ENCODE measurements at regions not wholly inside any gene's neighbourhood (a gene's known extent, or its start where the extent isn't known, plus 50 kb on each side); places are given as distances from the start of the nearest gene placed in this dataset.

DNA sequence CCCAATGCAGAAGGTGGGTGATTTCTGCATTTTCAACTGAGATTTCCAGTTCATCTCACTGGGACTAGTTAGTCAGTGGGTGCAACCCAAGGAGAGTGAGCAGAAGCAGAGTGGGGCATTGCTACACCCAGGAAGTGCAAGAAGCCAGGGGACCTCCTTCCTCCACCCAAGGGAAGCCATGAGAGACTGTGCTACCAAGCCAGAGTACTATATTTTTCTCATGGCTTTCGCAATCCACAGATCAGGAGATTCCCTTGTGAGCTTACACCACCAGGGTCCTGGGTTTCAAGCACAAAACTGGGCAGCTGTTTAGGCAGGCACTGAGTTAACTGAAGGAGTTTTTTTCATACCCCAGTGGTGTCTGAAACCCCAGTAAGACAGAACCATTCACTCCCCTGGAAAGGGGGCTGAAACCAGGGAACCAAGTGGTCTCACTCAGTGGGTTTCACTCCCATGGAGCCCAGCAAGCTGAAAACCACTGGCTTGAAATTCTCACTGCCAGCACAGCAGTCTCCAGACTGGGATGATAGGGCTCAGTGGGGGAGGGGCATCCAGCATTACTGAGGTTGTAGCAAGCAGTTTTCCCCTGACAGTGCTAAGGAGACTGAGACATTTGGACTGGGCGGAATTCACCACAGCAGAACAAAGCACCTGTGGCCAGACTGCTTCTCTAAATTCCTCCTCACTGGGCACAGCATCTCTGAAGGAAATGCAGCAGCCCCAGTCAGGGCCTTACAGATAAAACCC is 903.4 kb downstream of the TECRL start:
- DNase-seq (no peak), ATAC-seq (no peak)
- CTCF ChIA-PET = no interaction called here
- POLR2A ChIA-PET = no interaction called here
- no peak overlapping the region for H3K27ac Mint-ChIP-seq
- H3K9me3 Mint-ChIP-seq (ENCODE audit: insufficient read depth) = peaks cover 35% of the 10 kb centered on the region
- no peaks in the 10 kb centered on the region for H3K4me1 Mint-ChIP-seq (ENCODE audit: low read depth)
- H3K27me3 Mint-ChIP-seq (ENCODE audit: low read depth) = no peaks in the 10 kb centered on the region
- H3K4me3 Mint-ChIP-seq = no peak overlapping the region
- H3K36me3 Mint-ChIP-seq (ENCODE audit: low read depth) = no peaks in the 10 kb centered on the region

- no peaks in the 10 kb centered on the region for H3K27me3 Mint-ChIP-seq (ENCODE audit: low read depth)
- POLR2A ChIA-PET = no interaction called here
Measured at GRCh38 chr4:63493265-63493664, 916.0 kb downstream of the TECRL start.

GRCh38 chr4:63492515-63492914 is 916.7 kb downstream of the TECRL start:
- ChIA-PET CTCF (no interaction called here), POLR2A (no interaction called here)
- H3K9me3 Mint-ChIP-seq (ENCODE audit: insufficient read depth) = peaks cover 23% of the 10 kb centered on the region
- H3K27me3 Mint-ChIP-seq (ENCODE audit: low read depth) = no peaks in the 10 kb centered on the region
- no peaks in the 10 kb centered on the region for H3K4me1 Mint-ChIP-seq (ENCODE audit: low read depth)
- DNase-seq = no peak
- no peak for ATAC-seq
- no peak overlapping the region for H3K27ac Mint-ChIP-seq
- no peak overlapping the region for H3K4me3 Mint-ChIP-seq
- no peaks in the 10 kb centered on the region for H3K36me3 Mint-ChIP-seq (ENCODE audit: low read depth)

More at GRCh38 chr4:63493265-63493664, 916.0 kb downstream of the TECRL start:
- no peaks in the 10 kb centered on the region for H3K4me1 Mint-ChIP-seq (ENCODE audit: low read depth)
- H3K36me3 Mint-ChIP-seq (ENCODE audit: low read depth) = no peaks in the 10 kb centered on the region
- DNase-seq (no peak), ATAC-seq (no peak)
- H3K9me3 Mint-ChIP-seq (ENCODE audit: insufficient read depth) = peaks cover 28% of the 10 kb centered on the region
- CTCF ChIA-PET = no interaction called here
- no peak overlapping the region for H3K27ac Mint-ChIP-seq
- H3K4me3 Mint-ChIP-seq = no peak overlapping the region

DNA sequence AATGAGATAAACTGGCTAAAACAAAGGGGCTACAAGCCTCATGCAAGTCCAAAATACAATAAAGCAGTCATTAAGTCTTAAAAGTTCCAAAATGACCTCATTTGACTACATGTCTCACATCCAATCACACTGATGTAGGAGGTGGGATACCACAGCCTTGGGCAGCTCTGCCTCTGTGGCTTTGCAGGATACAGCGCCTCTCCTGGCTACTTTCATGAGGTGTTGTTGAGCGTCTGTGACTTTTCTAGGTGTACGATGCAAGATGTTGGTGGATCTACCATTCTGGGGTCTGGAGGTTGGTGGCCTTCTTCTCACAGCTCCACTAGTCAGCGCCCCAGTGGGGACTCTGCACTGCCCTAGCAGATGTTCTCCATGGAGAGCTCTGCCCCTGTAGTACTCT is 944.9 kb downstream of the TECRL start:
- H3K27ac Mint-ChIP-seq = no peak overlapping the region
- H3K36me3 Mint-ChIP-seq (ENCODE audit: low read depth) = no peaks in the 10 kb centered on the region
- no peak for ATAC-seq
- peaks cover 9% of the 10 kb centered on the region for H3K9me3 Mint-ChIP-seq (ENCODE audit: insufficient read depth)
- POLR2A ChIA-PET = no interaction called here
- no peak overlapping the region for H3K4me3 Mint-ChIP-seq
- CTCF ChIA-PET = no interaction called here
- DNase-seq = no peak
- H3K4me1 Mint-ChIP-seq (ENCODE audit: low read depth) = no peaks in the 10 kb centered on the region
- H3K27me3 Mint-ChIP-seq (ENCODE audit: low read depth) = no peaks in the 10 kb centered on the region

DNA sequence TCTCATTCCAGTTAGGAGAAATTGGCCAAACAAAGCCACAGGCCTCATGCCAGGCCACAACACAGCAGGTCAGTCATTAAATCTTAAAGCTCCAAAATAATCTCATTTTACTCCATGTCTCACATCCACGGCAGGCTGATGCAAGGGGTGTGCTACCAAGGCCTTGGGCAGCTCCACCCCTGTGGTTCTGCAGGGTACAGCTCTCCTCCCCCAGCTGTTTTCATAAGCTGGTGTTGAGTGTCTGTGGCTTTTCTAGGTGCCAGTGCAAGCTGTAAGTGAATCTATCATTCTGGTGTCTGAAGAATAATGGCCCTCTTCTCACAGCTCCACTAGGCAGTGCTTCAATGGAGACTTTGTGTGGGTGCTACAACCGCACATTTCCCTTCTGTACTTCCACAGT is 949.2 kb downstream of the TECRL start:
- ATAC-seq (no peak), DNase-seq (no peak)
- H3K4me1 Mint-ChIP-seq (ENCODE audit: low read depth) = no peaks in the 10 kb centered on the region
- no peak overlapping the region for H3K27ac Mint-ChIP-seq
- no peaks in the 10 kb centered on the region for H3K27me3 Mint-ChIP-seq (ENCODE audit: low read depth)
- H3K9me3 Mint-ChIP-seq (ENCODE audit: insufficient read depth) = peaks cover 13% of the 10 kb centered on the region
- no peak overlapping the region for H3K4me3 Mint-ChIP-seq
- CTCF ChIA-PET = no interaction called here
- POLR2A ChIA-PET = no interaction called here
- no peaks in the 10 kb centered on the region for H3K36me3 Mint-ChIP-seq (ENCODE audit: low read depth)

- H3K4me1 Mint-ChIP-seq (ENCODE audit: low read depth) = no peaks in the 10 kb centered on the region
- H3K27ac Mint-ChIP-seq = no peak overlapping the region
- CTCF ChIA-PET = no interaction called here
- H3K9me3 Mint-ChIP-seq (ENCODE audit: insufficient read depth) = peaks cover 12% of the 10 kb centered on the region
- ATAC-seq (no peak), DNase-seq (no peak)
- H3K4me3 Mint-ChIP-seq = no peak overlapping the region
- H3K27me3 Mint-ChIP-seq (ENCODE audit: low read depth) = no peaks in the 10 kb centered on the region
- no peaks in the 10 kb centered on the region for H3K36me3 Mint-ChIP-seq (ENCODE audit: low read depth)
- POLR2A ChIA-PET = no interaction called here
Measured at GRCh38 chr4:63459329-63459728, 949.9 kb downstream of the TECRL start.

GRCh38 chr4:63458010-63458409 is 951.2 kb downstream of the TECRL start:
- ATAC-seq (no peak), DNase-seq (no peak)
- ChIA-PET POLR2A (no interaction called here), CTCF (no interaction called here)
- H3K4me1 Mint-ChIP-seq (ENCODE audit: low read depth) = no peaks in the 10 kb centered on the region
- no peaks in the 10 kb centered on the region for H3K36me3 Mint-ChIP-seq (ENCODE audit: low read depth)
- H3K4me3 Mint-ChIP-seq = no peak overlapping the region
- H3K27ac Mint-ChIP-seq = no peak overlapping the region
- H3K9me3 Mint-ChIP-seq (ENCODE audit: insufficient read depth) = peaks cover 12% of the 10 kb centered on the region
- H3K27me3 Mint-ChIP-seq (ENCODE audit: low read depth) = no peaks in the 10 kb centered on the region

DNA sequence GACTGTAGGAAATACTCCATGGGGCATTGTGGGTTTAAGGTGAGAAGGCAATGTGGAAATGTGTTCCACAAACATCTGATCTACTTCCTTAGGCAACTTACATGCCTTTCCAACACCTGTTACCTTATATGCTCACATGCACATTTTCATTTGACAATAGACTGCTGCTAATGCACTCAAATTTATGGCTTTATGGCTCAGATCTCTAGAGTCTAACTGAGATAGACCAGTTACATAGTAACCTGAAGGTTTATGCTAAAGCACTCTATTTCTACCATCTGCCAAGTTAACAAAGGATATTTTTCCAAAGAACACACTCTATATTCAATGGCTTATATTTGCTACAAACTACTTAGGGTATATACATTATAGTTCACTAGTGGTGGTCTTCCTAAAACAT is 969.0 kb downstream of the TECRL start:
- no peak for ATAC-seq
- ChIA-PET CTCF (no interaction called here), POLR2A (no interaction called here)
- no peaks in the 10 kb centered on the region for H3K4me1 Mint-ChIP-seq (ENCODE audit: low read depth)
- no peaks in the 10 kb centered on the region for H3K36me3 Mint-ChIP-seq (ENCODE audit: low read depth)
- H3K9me3 Mint-ChIP-seq (ENCODE audit: insufficient read depth) = peaks cover 7% of the 10 kb centered on the region
- H3K27me3 Mint-ChIP-seq (ENCODE audit: low read depth) = no peaks in the 10 kb centered on the region
- no peak for DNase-seq
- H3K27ac Mint-ChIP-seq = no peak overlapping the region
- no peak overlapping the region for H3K4me3 Mint-ChIP-seq

DNA sequence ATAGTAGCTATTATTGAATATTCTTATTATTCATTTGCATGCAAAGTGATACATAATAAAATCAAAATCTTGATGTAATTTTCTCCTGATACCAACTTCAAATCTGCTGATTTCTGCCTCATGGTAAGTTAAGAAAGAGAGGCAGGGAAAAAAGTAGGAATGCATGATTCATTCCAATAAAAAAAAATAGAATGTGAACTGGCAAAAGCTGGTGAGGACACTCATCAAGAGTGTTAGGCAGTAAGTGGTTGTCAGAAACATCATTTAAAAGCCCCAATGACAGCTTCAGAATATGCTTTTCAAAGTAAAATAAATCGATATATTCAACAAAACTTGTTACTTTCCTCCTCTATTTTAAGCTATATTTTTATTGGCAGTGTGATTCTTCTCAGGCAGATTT is 979.1 kb downstream of the TECRL start:
- H3K9me3 Mint-ChIP-seq (ENCODE audit: insufficient read depth) = peaks cover 3% of the 10 kb centered on the region
- H3K36me3 Mint-ChIP-seq (ENCODE audit: low read depth) = no peaks in the 10 kb centered on the region
- H3K4me1 Mint-ChIP-seq (ENCODE audit: low read depth) = no peaks in the 10 kb centered on the region
- H3K27ac Mint-ChIP-seq = no peak overlapping the region
- ChIA-PET POLR2A (no interaction called here), CTCF (no interaction called here)
- DNase-seq = no peak
- no peak overlapping the region for H3K4me3 Mint-ChIP-seq
- no peaks in the 10 kb centered on the region for H3K27me3 Mint-ChIP-seq (ENCODE audit: low read depth)
- no peak for ATAC-seq

DNA sequence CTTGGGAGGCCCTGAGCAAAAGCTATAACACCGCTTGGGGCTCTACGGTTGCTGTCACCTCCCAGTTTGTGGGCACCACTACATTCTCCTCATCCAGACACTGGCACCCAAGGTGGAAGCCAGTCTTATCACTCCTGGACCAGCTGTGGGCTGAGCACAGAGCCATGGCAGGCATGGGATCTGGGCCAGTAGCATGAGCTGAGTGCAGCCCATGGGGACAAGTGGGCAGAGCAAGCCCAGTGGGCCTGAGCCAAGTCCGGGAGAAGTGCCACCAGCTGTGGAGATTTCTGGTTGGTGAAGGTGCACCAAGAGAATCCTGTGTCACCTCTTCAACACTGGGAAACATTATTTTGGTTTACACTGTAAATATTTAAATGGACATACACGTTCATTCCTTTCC is 1013.0 kb downstream of the TECRL start:
- H3K9me3 Mint-ChIP-seq (ENCODE audit: insufficient read depth) = peaks cover 18% of the 10 kb centered on the region
- H3K4me1 Mint-ChIP-seq (ENCODE audit: low read depth) = no peaks in the 10 kb centered on the region
- no peak overlapping the region for H3K27ac Mint-ChIP-seq
- H3K4me3 Mint-ChIP-seq = no peak overlapping the region
- H3K27me3 Mint-ChIP-seq (ENCODE audit: low read depth) = no peaks in the 10 kb centered on the region
- ChIA-PET CTCF (no interaction called here), POLR2A (no interaction called here)
- no peaks in the 10 kb centered on the region for H3K36me3 Mint-ChIP-seq (ENCODE audit: low read depth)
- DNase-seq (no peak), ATAC-seq (no peak)

DNA sequence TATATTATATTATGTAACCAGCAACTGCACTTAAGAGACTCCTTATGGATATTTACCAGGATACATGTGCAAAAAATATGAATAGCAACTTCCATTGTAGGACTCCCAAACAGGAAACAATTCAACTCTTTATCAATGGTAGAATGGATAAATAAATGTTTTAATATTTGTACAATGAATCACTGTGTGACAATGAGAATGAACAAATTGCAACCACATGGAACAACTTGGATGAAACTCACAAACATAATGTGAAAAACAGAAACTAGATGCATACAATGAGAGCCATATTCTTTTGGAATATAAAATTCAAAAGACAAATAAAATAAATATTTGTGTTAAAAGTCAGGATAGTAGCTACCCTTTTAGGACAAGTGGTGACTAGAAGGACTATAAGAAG is 1015.7 kb downstream of the TECRL start:
- Mint-ChIP-seq H3K27me3 (ENCODE audit: low read depth) (no peaks in the 10 kb centered on the region), H3K36me3 (ENCODE audit: low read depth) (no peaks in the 10 kb centered on the region), H3K9me3 (ENCODE audit: insufficient read depth) (peaks cover 20% of the 10 kb centered on the region), H3K4me1 (ENCODE audit: low read depth) (no peaks in the 10 kb centered on the region), H3K27ac (no peak overlapping the region), H3K4me3 (no peak overlapping the region)
- no peak for DNase-seq
- no peak for ATAC-seq
- ChIA-PET POLR2A (no interaction called here), CTCF (no interaction called here)

DNA sequence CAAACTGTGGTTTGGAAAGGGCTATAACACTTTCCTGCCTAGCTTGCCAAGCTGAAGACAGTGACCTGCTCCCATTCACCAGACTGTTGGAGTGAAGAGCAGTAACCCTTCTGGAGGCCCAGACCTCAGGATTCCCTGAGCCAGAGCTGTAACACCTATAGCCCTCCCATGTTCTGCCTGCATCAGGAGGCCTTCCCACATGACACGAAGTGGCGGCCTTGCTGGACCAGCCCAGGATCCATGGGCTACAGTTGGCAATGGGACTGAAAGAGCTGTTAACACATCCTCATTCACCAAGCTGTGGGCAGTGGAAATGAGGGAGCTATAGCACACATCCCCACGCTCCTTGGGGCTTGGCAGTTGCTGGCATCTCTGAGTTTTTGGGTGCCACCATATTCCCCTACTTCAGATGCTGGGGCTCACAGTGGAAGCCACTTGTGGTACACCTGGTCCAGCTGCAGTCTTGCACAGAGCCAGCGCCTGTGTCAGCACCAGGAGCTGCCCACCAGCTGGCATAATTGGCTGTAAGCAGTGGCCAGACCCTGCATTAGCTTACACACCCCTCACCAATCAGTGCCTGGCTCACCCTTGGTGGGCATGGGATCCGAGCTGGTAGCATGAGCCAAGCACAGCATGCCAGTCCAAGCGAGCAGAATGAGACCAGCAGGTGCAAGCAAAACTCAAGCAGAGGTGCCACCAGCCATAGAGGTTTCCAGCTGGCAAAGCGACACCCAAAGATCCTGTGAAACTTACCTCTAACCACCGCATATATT is 1029.3 kb downstream of the TECRL start:
- H3K9me3 Mint-ChIP-seq (ENCODE audit: insufficient read depth) = peaks cover 12% of the 10 kb centered on the region
- H3K4me1 Mint-ChIP-seq (ENCODE audit: low read depth) = no peaks in the 10 kb centered on the region
- H3K36me3 Mint-ChIP-seq (ENCODE audit: low read depth) = no peaks in the 10 kb centered on the region
- ATAC-seq (no peak), DNase-seq (no peak)
- ChIA-PET POLR2A (no interaction called here), CTCF (no interaction called here)
- H3K27me3 Mint-ChIP-seq (ENCODE audit: low read depth) = no peaks in the 10 kb centered on the region
- no peak overlapping the region for H3K4me3 Mint-ChIP-seq
- no peak overlapping the region for H3K27ac Mint-ChIP-seq

GRCh38 chr4:63371001-63371400 is 1038.2 kb downstream of the TECRL start:
- Mint-ChIP-seq H3K27me3 (ENCODE audit: low read depth) (no peaks in the 10 kb centered on the region), H3K27ac (no peak overlapping the region), H3K4me1 (ENCODE audit: low read depth) (no peaks in the 10 kb centered on the region), H3K36me3 (ENCODE audit: low read depth) (no peaks in the 10 kb centered on the region), H3K4me3 (no peak overlapping the region), H3K9me3 (ENCODE audit: insufficient read depth) (peaks cover 14% of the 10 kb centered on the region)
- ATAC-seq = no peak
- no peak for DNase-seq
- ChIA-PET CTCF (no interaction called here), POLR2A (no interaction called here)
